HG03469 (cell line): ENCODE measurements at regions not wholly inside any gene's neighbourhood (a gene's known extent, or its start where the extent isn't known, plus 50 kb on each side); places are given as distances from the start of the nearest gene placed in this dataset.
"Not testable (repeated sequence)": the region's sequence is repeated elsewhere in the genome, so short reads cannot be mapped to it uniquely, and the experiment has no call there.

Experiments
- ATAC-seq: cut with Tn5 transposase; IDR thresholded peaks from one replicate; pipeline ENCODE4 v1.9.1; 2021; ENCODE audit warnings: mild to moderate bottlenecking, moderate library complexity, moderate number of reproducible peaks; ENCODE audit not compliant: unreplicated experiment

DNA sequence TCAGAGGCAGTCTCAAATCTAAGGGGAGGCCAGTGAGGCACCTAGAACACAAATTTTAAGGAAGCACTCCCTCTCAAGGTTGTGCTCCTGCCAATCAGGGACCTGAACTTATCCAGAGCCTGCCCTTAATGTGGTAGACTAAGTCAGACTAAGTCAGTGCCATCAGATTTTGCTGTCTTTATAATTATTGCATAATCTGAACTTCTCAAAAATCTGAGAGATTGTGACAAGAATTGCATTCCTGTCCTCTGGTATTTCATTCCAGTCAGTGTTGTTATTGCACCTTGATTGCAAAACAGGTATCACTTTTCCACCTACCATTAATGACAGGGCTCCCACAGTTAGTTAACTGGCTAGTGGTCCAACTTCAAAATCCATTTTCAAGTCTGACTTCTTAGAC lies 197.1 kb upstream of the HCN1 start:
- ATAC-seq: no peak

DNA sequence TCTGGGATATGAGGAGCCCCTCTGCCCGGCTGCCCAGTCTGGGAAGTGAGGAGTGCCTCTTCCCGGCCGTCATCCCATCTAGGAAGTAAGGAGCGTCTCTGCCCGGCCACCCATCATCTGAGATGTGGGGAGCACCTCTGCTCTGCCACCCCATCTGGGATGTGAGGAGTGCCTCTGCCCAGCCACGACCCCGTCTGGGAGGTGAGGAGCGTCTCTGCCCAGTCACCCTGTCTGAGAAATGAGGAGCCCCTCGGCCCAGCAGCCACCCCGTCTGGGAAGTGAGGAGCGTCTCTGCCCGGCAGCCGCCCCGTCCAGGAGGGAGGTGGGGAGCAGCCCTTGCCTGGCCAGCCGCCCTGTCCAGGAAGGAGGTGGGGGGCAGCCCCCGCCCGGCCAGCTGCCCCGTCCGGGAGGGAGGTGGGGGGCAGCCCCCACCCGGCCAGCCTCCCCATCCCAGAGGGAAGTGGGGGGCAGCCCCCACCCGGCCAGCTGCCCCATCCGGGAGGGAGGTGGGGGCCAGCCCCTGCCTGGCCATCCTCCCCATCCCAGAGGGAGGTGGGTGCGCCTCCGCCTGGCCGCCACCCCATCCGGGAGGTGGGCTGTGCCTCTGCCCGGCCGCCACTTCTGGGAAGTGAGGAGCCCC lies 194.4 kb upstream of the HCN1 start:
- ATAC-seq: not testable (repeated sequence)

DNA sequence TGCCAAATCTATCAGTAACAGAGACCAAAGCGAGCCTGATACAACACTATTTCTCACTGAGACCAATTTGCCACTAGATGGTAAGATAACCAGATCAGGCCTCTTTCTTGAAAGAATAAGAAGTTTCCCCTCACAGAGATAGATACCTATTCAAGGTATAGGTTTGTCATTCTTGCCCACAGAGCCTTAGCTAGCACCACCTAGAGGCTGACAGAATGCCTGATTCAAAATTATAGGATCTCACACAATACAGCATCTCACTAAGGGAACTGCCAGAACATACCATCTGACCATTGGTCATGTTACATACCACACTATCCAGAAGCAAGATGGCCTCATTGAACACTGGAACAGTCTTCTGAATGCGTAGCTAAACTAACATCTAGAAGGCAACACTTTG lies 166.6 kb upstream of the HCN1 start:
- no peak for ATAC-seq

DNA sequence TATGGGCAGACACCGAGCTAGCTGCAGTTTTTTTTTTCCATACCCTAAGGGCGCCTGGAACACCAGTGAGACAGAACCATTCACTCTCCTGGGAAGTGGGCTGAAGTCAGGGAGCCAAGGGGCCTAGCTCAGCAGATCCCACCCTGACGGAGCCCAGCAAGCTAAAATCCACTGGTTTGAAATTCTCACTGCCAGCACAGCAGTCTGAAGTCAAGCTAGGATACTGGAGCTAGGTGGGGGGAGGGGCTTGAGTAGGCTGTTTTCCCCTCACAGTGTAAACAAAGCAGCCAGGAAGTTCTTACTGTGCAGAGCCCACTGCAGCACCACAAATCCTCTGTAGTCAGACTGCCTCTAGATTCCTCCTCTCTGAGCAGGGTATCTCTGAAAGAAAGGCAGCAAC lies 151.7 kb upstream of the HCN1 start:
- ATAC-seq: no peak

DNA sequence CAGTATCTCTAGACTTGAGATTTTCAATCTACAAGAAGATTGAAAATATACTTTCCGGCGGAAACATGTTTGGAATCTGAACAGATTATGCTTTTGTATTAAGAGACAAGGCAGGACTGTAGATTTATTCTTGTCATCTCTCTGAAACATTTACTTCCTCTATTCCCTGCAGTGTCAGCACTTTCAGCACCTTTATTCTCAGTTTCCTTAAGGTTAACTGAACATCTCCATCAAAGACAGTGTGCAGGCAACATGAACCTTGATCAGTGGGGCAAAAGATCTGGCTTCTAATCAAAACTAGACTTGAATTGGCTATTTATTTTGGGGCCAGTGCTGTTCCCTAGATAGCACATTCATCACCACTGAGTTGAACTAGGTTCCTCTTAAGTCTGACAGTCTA lies 129.9 kb upstream of the HCN1 start:
- no peak for ATAC-seq

DNA sequence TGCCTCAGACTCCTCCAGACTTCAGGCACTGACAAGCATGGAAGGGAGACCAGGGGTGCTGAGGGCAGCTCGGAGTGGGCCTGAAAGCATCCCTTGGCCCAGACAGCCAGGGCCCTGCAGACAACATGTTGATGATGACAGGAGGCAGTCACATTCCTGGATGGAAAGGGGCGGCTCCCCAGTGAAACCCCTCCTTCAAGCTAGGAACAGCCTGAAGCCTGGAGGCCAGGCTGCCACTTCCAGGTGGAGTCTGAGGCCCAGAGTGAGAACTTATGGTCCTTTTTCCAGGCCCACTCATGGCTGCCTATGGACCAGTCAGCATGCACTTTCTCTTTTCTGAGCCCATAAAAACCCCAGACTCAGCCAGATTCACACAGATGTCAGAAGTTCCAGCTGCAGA lies 104.2 kb upstream of the HCN1 start:
- no peak for ATAC-seq

DNA sequence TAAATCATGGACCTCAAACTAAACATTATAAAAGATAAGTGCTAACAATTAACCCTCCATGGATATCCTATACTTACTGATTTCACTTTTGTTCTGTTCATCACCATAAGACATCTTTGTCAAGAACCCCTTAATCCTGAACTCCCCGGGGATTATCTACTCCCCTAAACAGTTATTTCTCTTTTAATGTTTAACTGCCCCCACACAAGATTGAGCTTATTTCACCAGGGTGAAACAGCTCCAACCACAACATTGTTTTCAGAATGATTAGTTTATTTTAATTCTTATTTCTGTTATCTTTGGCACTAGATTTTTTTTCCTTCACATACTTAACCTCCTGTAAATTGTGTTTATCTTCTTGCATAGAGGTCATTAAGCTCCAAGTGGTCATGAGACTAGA lies 103.2 kb upstream of the HCN1 start:
- ATAC-seq: no peak

DNA sequence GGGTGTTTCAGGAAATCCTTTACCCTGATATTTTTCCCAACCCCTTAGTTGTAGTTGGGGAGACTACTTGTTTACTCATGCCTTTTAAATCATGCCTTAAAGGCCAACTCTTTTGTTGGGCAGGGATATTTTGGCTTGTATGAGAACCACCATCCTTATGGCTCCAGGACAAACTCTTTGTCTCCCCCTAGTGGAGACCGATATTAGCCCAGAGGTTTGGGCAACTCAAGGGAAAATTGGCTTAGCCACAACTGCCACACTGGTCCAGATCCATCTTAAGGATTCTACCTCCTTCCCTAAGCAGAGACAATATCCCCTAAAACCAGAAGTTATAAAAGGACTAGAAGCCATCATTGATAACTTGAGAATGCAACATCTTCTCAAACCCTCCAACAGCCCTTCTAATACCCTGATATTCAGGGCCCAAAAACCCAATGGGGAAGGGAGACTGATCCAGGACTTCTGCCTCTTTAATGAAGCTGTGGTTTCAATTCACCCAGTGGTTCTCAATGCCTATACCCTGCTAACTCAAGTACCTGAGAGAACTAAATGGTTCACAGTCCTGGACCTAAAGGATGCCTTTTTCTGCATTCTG lies 100.9 kb upstream of the HCN1 start:
- ATAC-seq: no peak

DNA sequence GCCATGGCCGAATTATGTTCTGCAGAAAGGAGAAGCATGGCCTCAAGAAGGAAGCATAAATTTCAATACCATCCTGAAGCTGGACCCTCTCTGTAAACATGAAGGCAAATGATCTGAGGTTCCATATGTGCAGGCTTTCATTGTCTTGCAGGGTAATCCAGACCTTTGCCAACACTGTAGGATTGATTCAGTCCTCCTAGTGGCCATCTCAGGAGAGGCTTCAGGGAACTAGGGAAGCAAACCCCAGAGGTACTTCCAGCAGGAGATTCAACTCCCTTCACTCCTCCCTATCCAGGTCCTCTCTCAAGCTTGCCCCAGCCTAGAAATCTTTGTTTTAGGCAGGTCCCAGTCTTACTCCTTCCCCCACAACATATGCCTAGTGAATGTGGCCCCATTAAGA lies 99.3 kb upstream of the HCN1 start:
- no peak for ATAC-seq

DNA sequence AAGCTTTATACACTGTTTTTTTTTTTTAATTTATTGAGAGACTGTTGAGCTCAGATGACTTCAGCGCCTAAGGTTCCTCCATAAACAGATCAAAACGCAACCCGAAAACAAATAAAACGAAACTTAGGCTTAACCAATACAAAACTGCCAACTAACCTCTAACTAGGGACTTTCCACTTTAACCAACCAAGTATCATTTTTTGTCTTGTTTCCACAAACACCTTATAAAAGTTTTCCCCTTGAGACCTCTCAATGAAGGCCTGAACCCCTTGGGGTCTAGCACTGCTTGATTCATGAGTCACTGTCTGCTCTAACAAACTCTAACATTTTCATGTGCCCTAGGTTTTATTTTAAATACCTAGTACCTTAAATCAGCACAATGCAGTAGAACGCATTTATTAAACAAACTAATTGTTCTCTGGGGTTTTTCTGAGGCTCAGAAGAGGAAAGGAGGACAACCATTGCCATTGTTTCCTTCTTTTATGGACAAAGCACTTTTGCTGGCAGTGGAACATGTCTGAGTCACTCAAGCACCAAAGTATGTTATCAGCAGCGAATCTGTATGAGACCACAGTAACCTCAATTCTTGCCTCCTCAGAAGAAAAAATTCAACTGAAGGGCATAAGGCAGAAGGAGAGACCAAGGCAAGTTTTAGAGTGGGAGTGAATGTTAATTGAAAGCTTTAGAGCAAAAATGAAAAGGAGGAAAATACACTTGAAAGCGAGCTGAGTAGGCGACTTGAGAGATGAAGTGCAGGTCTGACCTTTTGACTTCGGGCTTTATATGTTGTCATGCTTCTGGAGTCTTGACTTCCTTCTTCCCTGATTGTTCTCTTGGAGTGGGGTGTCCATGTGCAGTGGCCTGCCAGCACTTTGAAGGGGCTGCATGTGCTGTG lies 97.7 kb upstream of the HCN1 start:
- peak; percentile 89 for ATAC-seq

DNA sequence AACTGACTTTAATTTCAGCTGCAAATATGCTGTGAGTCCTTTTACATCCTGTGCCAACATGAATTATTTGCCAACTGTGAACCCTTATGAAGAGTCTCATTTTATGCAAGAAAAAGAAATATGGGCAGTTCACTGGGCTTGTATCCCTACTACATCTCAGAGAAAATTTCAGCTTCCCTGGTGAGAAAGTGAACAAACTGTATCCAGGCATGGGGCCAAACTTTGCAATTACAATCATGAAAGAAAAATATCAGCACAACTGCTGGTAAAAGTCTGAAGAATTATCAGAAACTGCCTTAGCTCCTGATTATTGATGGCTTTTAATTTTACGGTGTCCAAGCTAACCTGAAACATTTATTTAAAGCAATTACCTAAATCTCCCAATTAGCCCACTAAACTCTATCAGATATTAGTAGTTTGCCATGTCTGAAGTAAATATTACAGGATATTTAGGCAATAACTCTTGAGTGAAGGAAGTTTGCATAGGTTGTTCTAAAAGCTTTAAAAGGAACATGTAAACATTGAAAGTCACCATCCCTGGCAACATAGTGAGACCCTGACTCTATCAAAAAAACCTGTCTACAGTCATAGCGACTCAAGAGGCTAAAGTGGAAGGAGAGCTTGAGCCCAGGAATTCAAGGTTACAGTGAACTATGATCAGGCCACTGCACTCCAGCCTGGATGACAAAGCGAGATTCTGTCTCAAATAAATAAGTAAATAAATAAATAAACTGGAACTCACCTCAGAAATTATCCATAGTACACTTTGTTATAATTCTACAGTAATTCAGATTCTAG lies 83.9 kb upstream of the HCN1 start:
- ATAC-seq: no peak

DNA sequence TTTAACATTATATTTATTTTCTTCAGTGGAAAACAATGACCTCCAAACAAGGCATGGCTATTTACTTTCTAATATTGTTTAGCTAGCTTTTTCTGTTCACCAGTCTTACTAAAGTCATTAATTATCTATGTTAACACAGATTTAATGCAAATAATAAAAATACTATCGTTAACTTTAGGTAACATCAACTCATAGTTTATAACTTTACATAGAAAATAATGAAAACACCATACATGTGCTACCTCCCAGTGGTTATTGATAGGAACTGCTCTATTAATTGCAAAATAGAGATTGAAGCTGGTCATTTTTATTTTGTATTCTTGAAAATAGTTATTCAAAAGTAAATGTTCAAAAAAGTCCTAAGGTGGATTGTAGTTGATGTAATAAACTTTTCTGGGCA lies 78.3 kb upstream of the HCN1 start:
- peak; percentile 40 for ATAC-seq

DNA sequence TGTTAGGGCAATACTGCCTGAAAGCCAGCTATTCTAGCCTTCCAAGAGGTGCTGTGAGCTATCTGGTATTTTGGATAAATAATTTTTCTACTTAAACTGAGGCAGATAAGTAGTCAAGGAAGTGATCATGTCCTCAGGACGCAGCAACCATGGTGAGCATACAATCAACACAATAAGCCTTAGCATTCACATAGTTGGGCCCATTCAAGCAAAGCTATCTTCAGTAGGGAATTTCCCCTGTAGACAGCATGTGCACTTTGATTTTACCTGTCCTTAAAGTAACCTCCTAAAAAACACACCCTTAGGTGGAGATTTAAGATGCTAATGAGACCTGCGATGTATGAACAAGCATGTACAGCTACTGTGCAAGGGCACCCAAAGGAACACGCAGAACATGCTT lies 76.2 kb upstream of the HCN1 start:
- no peak for ATAC-seq

DNA sequence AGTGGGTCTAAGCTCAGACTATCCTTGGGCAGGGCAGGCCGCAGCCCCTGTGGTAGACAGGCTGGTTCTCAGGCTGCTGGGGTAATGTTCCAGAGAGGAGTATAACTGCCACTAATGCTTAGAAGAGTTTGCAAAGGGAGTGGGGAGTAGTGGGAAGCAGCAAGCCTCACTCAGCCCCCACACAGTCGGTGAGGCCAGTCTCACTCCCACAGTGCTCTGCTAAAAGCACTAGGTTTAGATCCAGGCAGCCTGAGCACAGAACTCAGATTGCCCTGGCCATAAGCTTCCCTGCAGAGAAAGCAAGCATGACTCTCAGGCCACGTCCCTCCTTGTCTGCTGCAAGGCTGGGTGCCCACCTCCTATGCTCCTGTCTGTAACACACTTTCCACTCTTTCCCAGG lies 69.4 kb upstream of the HCN1 start:
- ATAC-seq: no peak

DNA sequence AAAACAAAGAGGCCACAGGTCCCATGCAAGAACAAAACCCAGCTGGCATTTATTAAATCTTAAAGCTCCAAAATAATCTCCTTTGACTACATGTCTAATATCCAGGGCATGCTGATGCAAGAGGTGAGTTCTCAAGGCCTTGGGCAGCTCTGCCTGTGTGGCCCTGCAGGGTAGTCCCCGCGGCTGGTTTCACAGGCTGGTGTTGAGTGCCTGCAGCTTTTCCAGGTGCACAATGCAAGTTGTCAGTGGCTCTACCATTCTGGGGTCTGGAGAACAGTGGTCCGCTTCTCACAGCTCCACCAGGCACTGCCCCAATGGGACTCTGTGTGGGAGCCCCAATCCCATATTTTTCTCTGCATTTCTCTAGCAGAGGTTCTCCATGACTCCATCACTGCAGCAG lies 54.4 kb upstream of the HCN1 start:
- ATAC-seq: no peak

DNA sequence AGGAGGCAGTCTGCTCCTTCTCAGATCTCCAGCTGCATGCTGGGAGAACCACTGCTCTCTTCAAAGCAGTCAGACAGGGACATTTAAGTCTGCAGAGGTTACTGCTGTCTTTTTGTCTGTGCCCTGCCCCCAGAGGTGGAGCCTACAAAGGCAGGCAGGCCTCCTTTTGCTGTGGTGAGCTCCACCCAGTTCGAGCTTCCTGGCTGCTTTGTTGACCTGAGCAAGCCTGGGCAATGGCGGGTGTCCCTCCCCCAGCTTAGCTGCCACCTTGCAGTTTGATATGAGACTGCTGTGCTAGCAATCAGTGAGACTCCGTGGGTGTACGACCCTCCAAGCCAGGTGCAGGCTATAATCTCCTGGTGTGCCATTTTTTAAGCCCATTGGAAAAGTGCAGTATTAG lies 52.3 kb upstream of the HCN1 start:
- not testable (repeated sequence) for ATAC-seq
